Astrocyte of the spinal cord (primary cell): ENCODE measurements at regions not wholly inside any gene's neighbourhood (a gene's known extent, or its start where the extent isn't known, plus 50 kb on each side); places are given as distances from the start of the nearest gene placed in this dataset.
A peak's percentile ranks its signal among the peaks of the same experiment; 100 is the strongest.

Experiments
- DNase-seq: peaks from one replicate; pipeline ENCODE4 v3.0.0; 2011; ENCODE audit warnings: low read depth, low spot score
- H3K4me3 ChIP-seq: 2 replicates; pipeline ENCODE4 v1.5.1; 2011; ENCODE audit warnings: low read depth, mild to moderate bottlenecking, low read length, moderate library complexity
- in situ Hi-C: cut with HindIII; loops from 2 replicates; pipeline ENCODE4 v1.10.0; 2017; ENCODE audit warnings: low sequenced_read_pairs
- TF ChIP-seq, protein P1 (sequence below): IDR thresholded peaks from 2 replicates; pipeline ENCODE4 v1.5.1; 2012; ENCODE audit warnings: low read depth, mild to moderate bottlenecking, low read length, inconsistent platforms

DNA sequence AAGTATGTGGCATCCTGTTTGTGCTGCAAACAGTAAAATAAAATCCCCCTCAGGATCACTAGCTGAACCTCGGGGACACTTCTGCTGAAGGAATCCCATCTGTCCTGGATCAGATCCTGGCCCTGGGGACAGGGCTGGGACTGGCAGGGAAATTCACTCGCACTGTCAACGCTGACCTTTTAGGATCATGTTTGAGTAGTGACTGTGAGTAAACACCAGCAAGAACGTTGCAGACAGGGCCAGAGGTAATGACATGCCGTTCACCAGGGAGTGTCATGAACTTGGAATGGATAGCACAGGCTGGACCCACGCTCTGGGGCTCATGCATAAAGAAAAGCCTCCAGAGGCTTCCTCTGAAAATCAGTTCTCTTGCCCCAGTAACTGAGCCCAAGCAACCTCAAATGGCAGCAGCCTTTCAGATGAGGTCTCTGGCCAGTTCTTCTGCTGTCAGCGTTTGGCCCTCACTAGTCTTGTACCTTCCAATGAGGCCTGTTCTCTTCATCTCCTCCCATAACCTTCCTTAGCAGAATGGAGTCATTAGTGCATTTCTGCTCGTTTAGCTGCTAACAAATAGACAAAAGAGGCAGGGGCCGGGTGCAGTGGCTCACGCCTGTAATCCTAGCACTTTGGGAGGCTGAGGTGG is 51.0 kb upstream of the BARX2 start:
- TF ChIP-seq, protein P1, sequence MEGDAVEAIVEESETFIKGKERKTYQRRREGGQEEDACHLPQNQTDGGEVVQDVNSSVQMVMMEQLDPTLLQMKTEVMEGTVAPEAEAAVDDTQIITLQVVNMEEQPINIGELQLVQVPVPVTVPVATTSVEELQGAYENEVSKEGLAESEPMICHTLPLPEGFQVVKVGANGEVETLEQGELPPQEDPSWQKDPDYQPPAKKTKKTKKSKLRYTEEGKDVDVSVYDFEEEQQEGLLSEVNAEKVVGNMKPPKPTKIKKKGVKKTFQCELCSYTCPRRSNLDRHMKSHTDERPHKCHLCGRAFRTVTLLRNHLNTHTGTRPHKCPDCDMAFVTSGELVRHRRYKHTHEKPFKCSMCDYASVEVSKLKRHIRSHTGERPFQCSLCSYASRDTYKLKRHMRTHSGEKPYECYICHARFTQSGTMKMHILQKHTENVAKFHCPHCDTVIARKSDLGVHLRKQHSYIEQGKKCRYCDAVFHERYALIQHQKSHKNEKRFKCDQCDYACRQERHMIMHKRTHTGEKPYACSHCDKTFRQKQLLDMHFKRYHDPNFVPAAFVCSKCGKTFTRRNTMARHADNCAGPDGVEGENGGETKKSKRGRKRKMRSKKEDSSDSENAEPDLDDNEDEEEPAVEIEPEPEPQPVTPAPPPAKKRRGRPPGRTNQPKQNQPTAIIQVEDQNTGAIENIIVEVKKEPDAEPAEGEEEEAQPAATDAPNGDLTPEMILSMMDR, result no peak
- no peak overlapping the region for H3K4me3 ChIP-seq
- DNase-seq, result no peak
- in situ Hi-C loops, result no loop called here

DNA sequence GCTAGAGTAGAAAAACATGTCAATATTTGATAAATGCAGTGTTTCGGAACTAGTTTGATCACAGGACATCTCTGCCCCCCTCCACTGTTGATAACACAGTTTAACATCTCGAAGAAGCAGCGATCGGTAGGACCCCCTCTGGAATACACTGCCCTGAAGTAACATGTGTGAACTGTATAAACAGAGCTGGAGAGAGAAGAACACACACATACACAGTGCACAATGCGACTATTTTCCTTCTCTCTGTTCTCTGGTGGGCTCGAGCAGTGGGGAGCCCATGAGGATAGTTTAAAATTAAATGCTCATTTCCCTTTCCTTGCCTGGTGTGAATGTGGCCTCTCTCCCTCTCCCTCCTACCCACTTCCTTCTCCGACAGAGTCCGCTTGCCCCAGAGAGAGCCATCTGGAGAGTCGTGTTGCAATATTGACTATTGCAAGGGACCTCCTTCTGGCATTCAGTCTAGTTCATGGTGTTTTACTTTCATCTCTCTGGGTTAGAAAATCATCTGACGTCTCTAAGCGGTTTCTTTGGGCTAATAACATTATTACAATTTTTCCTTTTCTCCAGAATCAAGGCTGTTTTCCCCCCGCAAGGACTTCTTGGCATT is 51.6 kb upstream of the BARX2 start:
- no peak overlapping the region for H3K4me3 ChIP-seq
- in situ Hi-C loops, result no loop called here
- DNase-seq, result peak; percentile 22
- TF ChIP-seq, protein P1, result no peak

DNA sequence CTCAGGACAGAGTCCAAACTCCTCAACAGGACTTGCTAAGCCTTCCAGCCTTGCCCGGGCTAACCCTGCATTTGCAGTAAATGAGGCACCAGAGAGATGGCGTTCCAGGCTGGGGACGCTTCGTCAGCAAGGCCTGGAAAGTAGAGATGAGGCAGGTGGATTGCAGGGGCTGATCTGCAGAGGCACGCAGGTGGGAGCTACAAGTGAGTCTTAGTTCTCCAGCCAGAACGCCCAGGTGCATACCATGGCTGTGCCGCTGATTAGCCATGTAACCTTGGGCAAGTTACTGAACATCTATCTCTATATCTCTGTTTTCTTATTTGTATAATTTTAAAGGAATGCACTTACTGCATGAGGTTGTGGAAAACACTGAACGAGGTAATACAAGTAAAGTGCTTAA is 52.7 kb upstream of the BARX2 start:
- no peak for DNase-seq
- in situ Hi-C loops, result no loop called here
- TF ChIP-seq, protein P1, result no peak
- H3K4me3 ChIP-seq, result no peak overlapping the region

DNA sequence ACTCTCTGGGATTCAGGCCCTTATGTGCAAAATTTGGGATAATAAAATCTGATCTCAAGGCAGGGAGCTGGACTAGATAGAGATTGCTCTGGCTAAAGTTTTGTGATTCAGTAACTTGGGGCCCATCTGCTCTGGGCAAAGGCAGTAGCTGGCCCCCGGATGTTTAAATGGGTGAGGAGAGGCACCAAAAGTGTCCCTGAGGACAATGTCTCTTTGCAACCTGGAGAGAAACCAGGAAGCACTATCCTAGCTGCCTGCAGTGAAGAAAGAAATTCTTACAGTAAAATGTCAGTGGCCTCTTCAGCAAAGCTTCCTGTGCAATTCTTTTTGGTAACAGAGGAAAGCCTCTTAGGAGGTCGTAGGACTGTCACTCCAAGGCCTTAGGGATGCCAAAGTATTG is 54.6 kb upstream of the BARX2 start:
- in situ Hi-C loops, result no loop called here
- H3K4me3 ChIP-seq, result no peak overlapping the region
- DNase-seq, result no peak
- TF ChIP-seq, protein P1, result no peak

DNA sequence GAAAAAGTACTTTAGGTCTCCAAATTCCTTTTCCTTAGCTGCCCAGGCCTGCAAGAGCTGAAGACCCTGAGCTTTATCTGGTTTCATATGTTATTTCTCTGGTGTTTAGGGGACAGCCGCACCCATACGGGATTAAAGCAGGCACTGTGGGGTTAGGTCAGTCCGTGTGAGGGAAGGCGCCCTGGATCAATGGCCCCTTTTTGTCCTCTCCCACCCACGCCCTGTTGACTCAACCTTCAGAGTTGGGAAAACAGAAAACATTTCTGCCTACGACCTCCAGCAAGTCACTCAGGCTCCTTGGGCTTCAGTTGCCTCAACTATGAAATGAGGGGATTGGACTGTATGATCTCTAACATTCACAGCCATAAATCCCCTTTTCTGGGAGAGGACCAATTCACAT is 55.2 kb upstream of the BARX2 start:
- TF ChIP-seq, protein P1, result no peak
- in situ Hi-C loops, result no loop called here
- no peak for DNase-seq
- no peak overlapping the region for H3K4me3 ChIP-seq

DNA sequence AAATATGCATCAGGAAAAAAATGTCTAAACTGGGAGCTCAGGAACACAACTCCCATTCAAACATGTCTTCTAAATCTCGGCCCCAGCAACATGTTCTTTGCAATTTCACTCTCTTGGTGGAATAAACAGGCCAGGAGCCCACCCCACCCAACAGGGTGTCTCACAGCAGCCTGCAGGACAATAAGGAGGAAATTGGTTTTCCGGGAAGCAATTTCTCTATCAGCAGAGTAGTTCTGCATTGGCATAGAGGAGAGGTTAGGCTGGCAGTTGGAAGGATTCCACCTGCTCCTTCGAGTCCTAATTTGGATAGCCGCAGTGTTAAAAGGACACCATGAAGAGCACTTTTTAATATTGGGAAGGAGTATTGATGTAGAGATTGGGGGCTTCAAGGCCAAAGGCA is 55.9 kb upstream of the BARX2 start:
- in situ Hi-C loops, result no loop called here
- no peak for DNase-seq
- H3K4me3 ChIP-seq, result no peak overlapping the region
- TF ChIP-seq, protein P1, result no peak
